DND-41 (cell line): ENCODE measurements at regions not wholly inside any gene's neighbourhood (a gene's known extent, or its start where the extent isn't known, plus 50 kb on each side); places are given as distances from the start of the nearest gene placed in this dataset.

Experiments used
- ATAC-seq: fragments of 200-7000 bp; cut with Tn5 transposase; 3 replicates; pipeline ENCODE4 v1.9.1; 2021; ENCODE audit warnings: low read depth; ENCODE audit not compliant: insufficient read depth
- DNase-seq: peaks from one replicate; pipeline ENCODE4 v3.0.0-alpha.2; 2020
- H2AFZ ChIP-seq: 2 replicates; pipeline ENCODE4 v1.6.0; 2012; ENCODE audit warnings: low read depth, low read length
- H3K27ac ChIP-seq: 2 replicates; pipeline ENCODE4 v1.5.1; 2012; ENCODE audit warnings: low read length, inconsistent platforms
- H3K27me3 ChIP-seq: fragments of 200-600 bp; sonication (generic); 2 replicates; pipeline ENCODE4 v1.6.0; 2012; ENCODE audit warnings: low read length, mild to moderate bottlenecking, inconsistent platforms; ENCODE audit not compliant: insufficient read depth, poor library complexity
- H3K36me3 ChIP-seq: 2 replicates; pipeline ENCODE4 v1.5.1; 2012; ENCODE audit warnings: low read length, inconsistent platforms; ENCODE audit not compliant: insufficient read depth
- H3K4me1 ChIP-seq: 2 replicates; pipeline ENCODE4 v1.5.1; 2012; ENCODE audit warnings: mild to moderate bottlenecking, low read length; ENCODE audit not compliant: insufficient read depth
- H3K4me2 ChIP-seq: 2 replicates; pipeline ENCODE4 v1.6.0; 2012; ENCODE audit warnings: mild to moderate bottlenecking, moderate library complexity, low read length, inconsistent platforms; ENCODE audit not compliant: insufficient read depth
- H3K4me3 ChIP-seq, 2 experiments: fragments of 200-600 bp in 1 of 2; shearing (Covaris generic) in 1 of 2; 2 replicates each; pipeline ENCODE4 v1.5.1; 2012 to 2016; ENCODE audit warnings: inconsistent platforms in 2 of 2, low read length in 2 of 2, mild to moderate bottlenecking in 2 of 2, low read depth in 1 of 2, moderate library complexity in 1 of 2
- H3K79me2 ChIP-seq: 2 replicates; pipeline ENCODE4 v1.6.0; 2012; ENCODE audit warnings: low read length, inconsistent platforms; ENCODE audit not compliant: insufficient read depth
- H3K9ac ChIP-seq: 2 replicates; pipeline ENCODE4 v1.6.0; 2012; ENCODE audit warnings: low read depth, mild to moderate bottlenecking, inconsistent platforms, low read length, moderate library complexity
- H3K9me3 ChIP-seq: 2 replicates; pipeline ENCODE4 v1.5.1; 2012; ENCODE audit warnings: low read length, moderate library complexity, mild to moderate bottlenecking, inconsistent platforms; ENCODE audit not compliant: insufficient read depth, severe bottlenecking
- H4K20me1 ChIP-seq: 2 replicates; pipeline ENCODE4 v1.6.0; 2012; ENCODE audit warnings: low read length; ENCODE audit not compliant: insufficient read depth
- CTCF ChIP-seq: IDR thresholded peaks from 2 replicates; pipeline ENCODE4 v1.5.1; 2012; ENCODE audit warnings: borderline replicate concordance, low read length, moderate library complexity, mild to moderate bottlenecking; ENCODE audit not compliant: poor library complexity, severe bottlenecking; ENCODE audit errors: extremely low read depth
- EZH2 ChIP-seq: IDR thresholded peaks from 3 replicates; pipeline ENCODE4 v1.6.1; 2012; ENCODE audit warnings: borderline replicate concordance, low read depth, mild to moderate bottlenecking, moderate library complexity, low read length, inconsistent platforms; ENCODE audit not compliant: severe bottlenecking

- no peak overlapping the region for H2AFZ ChIP-seq
- no peak overlapping the region for H3K4me2 ChIP-seq
- H3K27me3 ChIP-seq = no peaks in the 10 kb centered on the region
- H3K4me3 ChIP-seq = no peak overlapping the region
- H3K27ac ChIP-seq = no peak overlapping the region
- TF ChIP-seq CTCF = no peak
- no peak for TF ChIP-seq EZH2
- no peaks in the 10 kb centered on the region for H3K4me1 ChIP-seq
- no peak for DNase-seq
- no peaks in the 10 kb centered on the region for H3K79me2 ChIP-seq
- ATAC-seq = no peak
- no peaks in the 10 kb centered on the region for H3K9me3 ChIP-seq
- H3K36me3 ChIP-seq = no peaks in the 10 kb centered on the region
- no peak overlapping the region for H3K9ac ChIP-seq
- H4K20me1 ChIP-seq = no peaks in the 10 kb centered on the region
Observed at GRCh38 chr13:75132701-75133695, 349.0 kb downstream of the TBC1D4 start.

- TF ChIP-seq CTCF = no peak
- TF ChIP-seq EZH2 = no peak
- Histone ChIP-seq H3K27ac (no peak overlapping the region), H2AFZ (no peak overlapping the region), H3K4me1 (no peaks in the 10 kb centered on the region), H3K4me2 (no peak overlapping the region), H3K9me3 (no peaks in the 10 kb centered on the region), H3K4me3 (no peak overlapping the region), H3K36me3 (no peaks in the 10 kb centered on the region), H3K9ac (no peak overlapping the region), H3K27me3 (no peaks in the 10 kb centered on the region), H4K20me1 (no peaks in the 10 kb centered on the region), H3K79me2 (no peaks in the 10 kb centered on the region)
- DNase-seq (no peak), ATAC-seq (no peak)
Observed at GRCh38 chr13:75129331-75129730, 352.6 kb downstream of the TBC1D4 start.

GRCh38 chr13:75124415-75124814 lies 357.6 kb downstream of the TBC1D4 start:
- no peak overlapping the region for H3K9ac ChIP-seq
- no peak overlapping the region for H3K4me3 ChIP-seq
- DNase-seq (no peak), ATAC-seq (no peak)
- no peak overlapping the region for H3K4me2 ChIP-seq
- TF ChIP-seq CTCF = no peak
- TF ChIP-seq EZH2 = no peak
- H2AFZ ChIP-seq = no peak overlapping the region
- H3K4me1 ChIP-seq = no peaks in the 10 kb centered on the region
- H3K79me2 ChIP-seq = no peaks in the 10 kb centered on the region
- no peaks in the 10 kb centered on the region for H4K20me1 ChIP-seq
- H3K27ac ChIP-seq = no peak overlapping the region
- H3K36me3 ChIP-seq = no peaks in the 10 kb centered on the region
- H3K9me3 ChIP-seq = no peaks in the 10 kb centered on the region
- no peaks in the 10 kb centered on the region for H3K27me3 ChIP-seq
